Loucy (cell line): ENCODE measurements at regions not wholly inside any gene's neighbourhood (a gene's known extent, or its start where the extent isn't known, plus 50 kb on each side); places are given as distances from the start of the nearest gene placed in this dataset.

Experiments
- H2AFZ ChIP-seq: fragments of 200-600 bp; sonication (generic); 2 replicates; pipeline ENCODE4 v1.6.0; 2016; ENCODE audit warnings: antibody characterized with exemption, mild to moderate bottlenecking, low read length, moderate library complexity
- H3F3A ChIP-seq: fragments of 200-600 bp; 2 replicates; pipeline ENCODE4 v1.6.0; 2016; ENCODE audit warnings: antibody characterized with exemption, low read depth, mild to moderate bottlenecking
- H3K27me3 ChIP-seq: fragments of 200-600 bp; sonication (generic); 2 replicates; pipeline ENCODE4 v1.6.1; 2014; ENCODE audit warnings: low read length, mild to moderate bottlenecking; ENCODE audit not compliant: insufficient read depth, poor library complexity, severe bottlenecking
- H3K36me3 ChIP-seq: fragments of 200-600 bp; sonication (generic); 2 replicates; pipeline ENCODE4 v1.6.1; 2016; ENCODE audit warnings: low read length; ENCODE audit not compliant: insufficient read depth
- H3K4me1 ChIP-seq: fragments of 200-600 bp; sonication (generic); 2 replicates; pipeline ENCODE4 v1.5.1; 2014; ENCODE audit warnings: low read length, mild to moderate bottlenecking; ENCODE audit not compliant: insufficient read depth, poor library complexity, severe bottlenecking
- H3K4me2 ChIP-seq: fragments of 200-600 bp; sonication (generic); 2 replicates; pipeline ENCODE4 v1.6.0; 2014; ENCODE audit warnings: antibody characterized with exemption, low read length, low read depth, mild to moderate bottlenecking; ENCODE audit not compliant: poor library complexity, severe bottlenecking
- H3K4me3 ChIP-seq: fragments of 200-600 bp; sonication (generic); 2 replicates; pipeline ENCODE4 v1.5.1; 2014; ENCODE audit warnings: low read length, mild to moderate bottlenecking, mixed read lengths; ENCODE audit not compliant: poor library complexity, severe bottlenecking
- H3K79me2 ChIP-seq: fragments of 200-600 bp; sonication (generic); 2 replicates; pipeline ENCODE4 v1.6.1; 2014; ENCODE audit warnings: low read length; ENCODE audit not compliant: insufficient read depth
- H3K9ac ChIP-seq: fragments of 200-600 bp; sonication (generic); 2 replicates; pipeline ENCODE4 v1.6.0; 2014; ENCODE audit warnings: mild to moderate bottlenecking, low read depth, low read length, moderate library complexity; ENCODE audit not compliant: poor library complexity, severe bottlenecking
- H3K9me2 ChIP-seq: fragments of 200-600 bp; sonication (generic); replicated peaks from 2 replicates; pipeline ENCODE4 v1.6.1; 2016; ENCODE audit warnings: low read depth, low read length, mixed read lengths
- H3K9me3 ChIP-seq: fragments of 200-600 bp; sonication (generic); 2 replicates; pipeline ENCODE4 v1.6.1; 2014; ENCODE audit warnings: mild to moderate bottlenecking, antibody characterized with exemption, low read length, low read depth; ENCODE audit not compliant: insufficient read depth
- H4K20me1 ChIP-seq: fragments of 200-600 bp; sonication (generic); 2 replicates; pipeline ENCODE4 v1.6.0; 2014; ENCODE audit warnings: antibody characterized with exemption, low read length, mild to moderate bottlenecking; ENCODE audit not compliant: insufficient read depth, poor library complexity, severe bottlenecking
- CTCF ChIP-seq: fragments of 200-600 bp; sonication (generic); conservative IDR thresholded peaks from 2 replicates; pipeline ENCODE4 v1.5.1; 2014; ENCODE audit warnings: mild to moderate bottlenecking, antibody characterized with exemption, low read length
- EZH2phosphoT487 ChIP-seq: fragments of 200-600 bp; IDR thresholded peaks from 2 replicates; pipeline ENCODE4 v1.6.1; 2018; ENCODE audit warnings: antibody characterized with exemption, mild to moderate bottlenecking, moderate library complexity, borderline replicate concordance

GRCh38 chr6:12482386-12483375 lies 192.5 kb downstream of the EDN1 start:
- no peak overlapping the region for H3K9ac ChIP-seq
- peaks cover 9% of the 10 kb centered on the region for H3K4me1 ChIP-seq
- H3K9me2 ChIP-seq = no peaks in the 10 kb centered on the region
- H4K20me1 ChIP-seq = no peaks in the 10 kb centered on the region
- H3F3A ChIP-seq = no peaks in the 10 kb centered on the region
- no peaks in the 10 kb centered on the region for H3K79me2 ChIP-seq
- no peak overlapping the region for H3K4me2 ChIP-seq
- H2AFZ ChIP-seq = peak overlapping the region; percentile 65
- no peaks in the 10 kb centered on the region for H3K9me3 ChIP-seq
- no peaks in the 10 kb centered on the region for H3K27me3 ChIP-seq
- TF ChIP-seq EZH2phosphoT487 (no peak), CTCF (peak; percentile 65)
- no peaks in the 10 kb centered on the region for H3K36me3 ChIP-seq
- H3K4me3 ChIP-seq = no peak overlapping the region

- H3K79me2 ChIP-seq = no peaks in the 10 kb centered on the region
- no peak overlapping the region for H3K9ac ChIP-seq
- no peaks in the 10 kb centered on the region for H3F3A ChIP-seq
- TF ChIP-seq EZH2phosphoT487 (no peak), CTCF (no peak)
- H3K9me3 ChIP-seq = no peaks in the 10 kb centered on the region
- no peaks in the 10 kb centered on the region for H4K20me1 ChIP-seq
- peaks cover 9% of the 10 kb centered on the region for H3K4me1 ChIP-seq
- no peaks in the 10 kb centered on the region for H3K9me2 ChIP-seq
- H3K4me3 ChIP-seq = no peak overlapping the region
- no peaks in the 10 kb centered on the region for H3K27me3 ChIP-seq
- no peaks in the 10 kb centered on the region for H3K36me3 ChIP-seq
- no peak overlapping the region for H2AFZ ChIP-seq
- no peak overlapping the region for H3K4me2 ChIP-seq
These were observed 193.6 kb downstream of the EDN1 start for GRCh38 chr6:12483712-12484111.

- Histone ChIP-seq H3K79me2 (no peaks in the 10 kb centered on the region), H2AFZ (no peak overlapping the region), H3K4me3 (no peak overlapping the region), H3K36me3 (no peaks in the 10 kb centered on the region), H3F3A (no peaks in the 10 kb centered on the region), H4K20me1 (no peaks in the 10 kb centered on the region), H3K9me3 (no peaks in the 10 kb centered on the region), H3K9ac (no peak overlapping the region), H3K27me3 (no peaks in the 10 kb centered on the region), H3K4me2 (no peak overlapping the region), H3K9me2 (no peaks in the 10 kb centered on the region), H3K4me1 (peaks cover 9% of the 10 kb centered on the region)
- no peak for TF ChIP-seq EZH2phosphoT487
- TF ChIP-seq CTCF = no peak
These were observed 194.4 kb downstream of the EDN1 start for GRCh38 chr6:12484519-12484918.
